ENCODE measurements at regions not wholly inside any gene's neighbourhood (a gene's known extent, or its start where the extent isn't known, plus 50 kb on each side); places are given as distances from the start of the nearest gene placed in this dataset.

DNA sequence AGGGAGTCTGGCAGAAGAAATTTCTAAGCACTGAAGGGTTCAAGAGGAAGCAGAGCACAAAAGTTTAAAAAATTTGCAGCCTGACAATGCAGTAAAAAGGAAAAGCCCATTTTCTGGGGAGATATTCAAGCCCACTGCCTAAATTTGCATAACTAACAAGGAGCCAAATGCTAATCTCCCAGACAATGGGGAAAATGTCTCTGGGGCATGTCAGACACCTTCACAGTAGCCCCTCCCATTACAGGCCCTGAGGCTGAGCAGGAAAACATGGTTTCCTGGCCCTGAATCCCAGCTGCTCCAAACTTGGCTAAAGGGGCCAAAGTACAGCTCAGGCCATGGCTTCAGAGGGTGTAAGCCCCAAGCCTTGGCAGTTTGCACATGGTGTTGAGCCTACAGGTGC, 908.5 kb upstream of the MANEA start:
- no peak for TF ChIP-seq POLR2A (IDR thresholded peaks at IDR 0.05)
- TF ChIP-seq, protein P1, sequence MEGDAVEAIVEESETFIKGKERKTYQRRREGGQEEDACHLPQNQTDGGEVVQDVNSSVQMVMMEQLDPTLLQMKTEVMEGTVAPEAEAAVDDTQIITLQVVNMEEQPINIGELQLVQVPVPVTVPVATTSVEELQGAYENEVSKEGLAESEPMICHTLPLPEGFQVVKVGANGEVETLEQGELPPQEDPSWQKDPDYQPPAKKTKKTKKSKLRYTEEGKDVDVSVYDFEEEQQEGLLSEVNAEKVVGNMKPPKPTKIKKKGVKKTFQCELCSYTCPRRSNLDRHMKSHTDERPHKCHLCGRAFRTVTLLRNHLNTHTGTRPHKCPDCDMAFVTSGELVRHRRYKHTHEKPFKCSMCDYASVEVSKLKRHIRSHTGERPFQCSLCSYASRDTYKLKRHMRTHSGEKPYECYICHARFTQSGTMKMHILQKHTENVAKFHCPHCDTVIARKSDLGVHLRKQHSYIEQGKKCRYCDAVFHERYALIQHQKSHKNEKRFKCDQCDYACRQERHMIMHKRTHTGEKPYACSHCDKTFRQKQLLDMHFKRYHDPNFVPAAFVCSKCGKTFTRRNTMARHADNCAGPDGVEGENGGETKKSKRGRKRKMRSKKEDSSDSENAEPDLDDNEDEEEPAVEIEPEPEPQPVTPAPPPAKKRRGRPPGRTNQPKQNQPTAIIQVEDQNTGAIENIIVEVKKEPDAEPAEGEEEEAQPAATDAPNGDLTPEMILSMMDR (IDR thresholded peaks at IDR 0.05): no peak

All from right lobe of liver (tissue), 4 donors.